Gastroesophageal sphincter (tissue), 4 donors: ENCODE measurements at regions not wholly inside any gene's neighbourhood (a gene's known extent, or its start where the extent isn't known, plus 50 kb on each side); places are given as distances from the start of the nearest gene placed in this dataset.

Experiments used
- ATAC-seq: fragments of 150-250 bp; one replicate; pipeline ENCODE4 v1.9.1; 2016; ENCODE audit warnings: mild to moderate bottlenecking, moderate library complexity
- H3K27ac ChIP-seq, 4 donors: fragments of 200-600 bp; sonication (generic) in 3 of 4; 1 replicate in 3 of 4; 2 replicates in 1 of 4; pipeline ENCODE4 v1.5.1; 2016 to 2019
- H3K27me3 ChIP-seq: fragments of 200-600 bp; sonication (generic); one replicate; pipeline ENCODE4 v1.5.1; 2019
- H3K36me3 ChIP-seq, 2 donors: fragments of 200-600 bp; sonication (generic); one replicate each; pipeline ENCODE4 v1.5.1; 2019; ENCODE audit warnings: control low read depth in 1 of 2
- H3K4me1 ChIP-seq, 3 donors: fragments of 200-600 bp; sonication (generic); 1 replicate in 2 of 3; 2 replicates in 1 of 3; pipeline ENCODE4 v1.5.1; 2016 to 2019; ENCODE audit warnings: control low read depth in 2 of 3
- H3K4me3 ChIP-seq, 2 donors: fragments of 200-600 bp; sonication (generic); one replicate each; pipeline ENCODE4 v1.5.1; 2019; ENCODE audit warnings: mild to moderate bottlenecking in 1 of 2, moderate library complexity in 1 of 2
- H3K9me3 ChIP-seq, 3 donors: fragments of 200-600 bp; sonication (generic); one replicate each; pipeline ENCODE4 v1.5.1; 2017 to 2019; ENCODE audit warnings: control low read depth in 2 of 3
- EP300 ChIP-seq: sonication (generic); formaldehyde crosslinking; IDR thresholded peaks from one replicate; pipeline ENCODE4 v1.6.1; 2017; ENCODE audit warnings: antibody characterized with exemption, mild to moderate bottlenecking
- POLR2A ChIP-seq, 2 donors: fragments of 450-650 bp; IDR thresholded peaks; one replicate each; pipeline ENCODE4 v1.6.1; 2017; ENCODE audit warnings: antibody characterized with exemption in 2 of 2, mild to moderate bottlenecking in 2 of 2, moderate library complexity in 1 of 2
- POLR2AphosphoS5 ChIP-seq: sonication (generic); formaldehyde crosslinking; IDR thresholded peaks from one replicate; pipeline ENCODE4 v1.6.1; 2017; ENCODE audit warnings: antibody characterized with exemption
- WGBS, 2 donors: methylation state at CpG; one replicate each; pipeline ENCODE4 v1.1.5; 2018; ENCODE audit warnings: low coverage in 1 of 2; 5-methylcytosine and 5-hydroxymethylcytosine counted together
- TF ChIP-seq, protein P1 (sequence below), 4 experiments: fragments of 200-600 bp in 2 of 4; fragments of 450-650 bp in 2 of 4; sonication (generic) in 1 of 4; IDR thresholded peaks; one replicate each; pipeline ENCODE4 v1.5.1; 2017 to 2019; ENCODE audit warnings: antibody characterized with exemption in 4 of 4, mild to moderate bottlenecking in 2 of 4, moderate library complexity in 2 of 4

DNA sequence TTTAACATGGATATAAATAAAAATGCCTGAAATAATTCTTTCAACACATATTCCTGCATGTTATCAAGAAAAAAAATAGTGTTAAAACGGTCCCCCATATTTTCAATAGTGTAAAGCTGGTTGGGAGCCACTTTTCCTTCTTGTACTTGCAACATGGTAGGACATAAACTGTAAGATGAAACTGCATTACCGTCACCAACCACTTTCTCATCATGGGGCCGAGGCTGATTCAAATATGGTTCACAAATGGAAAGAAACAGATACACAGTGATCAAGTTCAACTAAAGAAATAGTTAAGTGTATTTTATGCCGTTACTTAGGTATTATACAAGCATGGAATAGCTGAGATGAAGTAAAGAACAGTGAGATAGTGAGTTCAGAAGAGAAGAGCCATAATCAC lies 360.7 kb downstream of the ZEB2 start:
- Histone ChIP-seq H3K4me3 (no peak overlapping the region), H3K36me3 (no peaks in the 10 kb centered on the region), H3K4me1 (no peaks in the 10 kb centered on the region), H3K9me3 (no peaks in the 10 kb centered on the region), H3K27ac (no peak overlapping the region), H3K27me3 (no peaks in the 10 kb centered on the region)
- no peak for ATAC-seq
- WGBS, 2 donors: 91% methylated on average over 4 of the region's 4 CpGs
- no peak for TF ChIP-seq POLR2A (IDR thresholded peaks at IDR 0.05)
- TF ChIP-seq POLR2AphosphoS5: no peak
- TF ChIP-seq, protein P1, sequence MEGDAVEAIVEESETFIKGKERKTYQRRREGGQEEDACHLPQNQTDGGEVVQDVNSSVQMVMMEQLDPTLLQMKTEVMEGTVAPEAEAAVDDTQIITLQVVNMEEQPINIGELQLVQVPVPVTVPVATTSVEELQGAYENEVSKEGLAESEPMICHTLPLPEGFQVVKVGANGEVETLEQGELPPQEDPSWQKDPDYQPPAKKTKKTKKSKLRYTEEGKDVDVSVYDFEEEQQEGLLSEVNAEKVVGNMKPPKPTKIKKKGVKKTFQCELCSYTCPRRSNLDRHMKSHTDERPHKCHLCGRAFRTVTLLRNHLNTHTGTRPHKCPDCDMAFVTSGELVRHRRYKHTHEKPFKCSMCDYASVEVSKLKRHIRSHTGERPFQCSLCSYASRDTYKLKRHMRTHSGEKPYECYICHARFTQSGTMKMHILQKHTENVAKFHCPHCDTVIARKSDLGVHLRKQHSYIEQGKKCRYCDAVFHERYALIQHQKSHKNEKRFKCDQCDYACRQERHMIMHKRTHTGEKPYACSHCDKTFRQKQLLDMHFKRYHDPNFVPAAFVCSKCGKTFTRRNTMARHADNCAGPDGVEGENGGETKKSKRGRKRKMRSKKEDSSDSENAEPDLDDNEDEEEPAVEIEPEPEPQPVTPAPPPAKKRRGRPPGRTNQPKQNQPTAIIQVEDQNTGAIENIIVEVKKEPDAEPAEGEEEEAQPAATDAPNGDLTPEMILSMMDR (IDR thresholded peaks at IDR 0.05): no peak
- TF ChIP-seq EP300: no peak

DNA sequence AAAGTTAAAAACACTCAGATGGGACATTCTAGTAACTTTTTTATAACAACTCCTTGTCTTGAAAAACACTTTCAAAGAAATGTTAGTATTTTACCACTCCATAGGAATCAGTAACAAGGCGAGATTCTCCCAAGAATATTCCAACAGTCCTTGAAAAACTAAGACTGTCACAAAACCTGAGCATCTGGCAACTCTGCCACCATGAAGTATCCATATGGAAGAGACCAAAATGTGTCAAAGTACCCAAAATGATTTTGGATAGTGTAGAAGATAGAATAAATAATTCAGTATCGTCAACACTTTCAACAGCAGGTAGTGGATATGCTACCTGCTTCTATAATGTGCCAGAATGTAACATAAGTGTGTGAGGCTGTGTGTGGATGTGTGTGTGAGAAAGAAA lies 361.8 kb downstream of the ZEB2 start:
- Histone ChIP-seq H3K27ac (no peak overlapping the region), H3K4me1 (no peaks in the 10 kb centered on the region), H3K9me3 (no peaks in the 10 kb centered on the region), H3K4me3 (no peak overlapping the region), H3K36me3 (no peaks in the 10 kb centered on the region), H3K27me3 (no peaks in the 10 kb centered on the region)
- no peak for TF ChIP-seq POLR2AphosphoS5
- no peak for TF ChIP-seq EP300
- TF ChIP-seq, protein P1 (IDR thresholded peaks at IDR 0.05): no peak
- TF ChIP-seq POLR2A (IDR thresholded peaks at IDR 0.05): no peak
- ATAC-seq: no peak
- 86 to 88% methylated on average over 2 of the region's 2 CpGs for WGBS, 2 donors

DNA sequence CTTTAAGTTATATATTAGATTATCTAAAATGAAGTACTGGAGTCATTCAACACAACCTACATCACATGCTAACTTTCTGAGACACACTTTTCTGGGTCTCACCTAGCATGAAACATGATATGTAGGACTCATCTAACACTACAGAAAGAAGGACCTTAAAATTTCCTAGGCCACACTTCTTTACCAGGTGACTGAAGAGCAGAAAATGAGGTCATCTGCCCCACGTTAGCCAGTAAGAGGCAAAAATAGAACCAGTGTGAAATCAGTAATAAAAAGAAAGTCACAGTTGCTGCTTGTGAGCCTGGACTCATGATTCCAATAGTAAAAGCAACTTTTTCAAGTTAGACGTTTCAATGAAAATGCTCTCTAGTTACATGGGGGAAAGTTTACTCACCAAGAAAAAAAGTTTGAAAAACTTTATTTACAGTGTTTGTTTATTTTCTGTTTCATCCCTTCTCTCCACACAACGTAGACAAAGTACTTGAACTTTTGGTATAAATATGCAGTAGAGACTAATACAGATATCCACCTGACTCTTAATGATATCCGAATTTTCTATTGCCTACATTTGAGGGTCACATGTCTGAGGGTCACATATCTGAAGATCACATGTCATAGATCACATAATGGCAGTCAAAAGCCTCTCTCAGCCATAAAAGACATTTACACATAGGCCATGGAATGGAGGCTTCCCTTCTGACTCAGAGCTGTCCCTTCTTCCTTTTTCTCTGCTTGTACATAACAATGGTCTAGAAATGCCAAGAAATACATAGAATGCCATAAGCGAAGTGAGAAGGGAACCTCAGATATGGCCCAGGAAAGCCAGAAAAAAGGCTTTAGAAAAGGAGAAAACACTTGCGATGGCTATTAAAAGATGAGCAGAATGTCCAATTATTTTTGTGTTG lies 362.9 kb downstream of the ZEB2 start:
- no peak for ATAC-seq
- Histone ChIP-seq H3K4me1 (no peaks in the 10 kb centered on the region), H3K36me3 (no peaks in the 10 kb centered on the region), H3K4me3 (no peak overlapping the region), H3K27ac (no peak overlapping the region), H3K27me3 (no peaks in the 10 kb centered on the region), H3K9me3 (no peaks in the 10 kb centered on the region)
- 72 to 85% methylated on average over 5 to 6 of the region's 6 CpGs for WGBS, 2 donors
- TF ChIP-seq POLR2A (IDR thresholded peaks at IDR 0.05) (no peak), POLR2AphosphoS5 (no peak), EP300 (no peak)
- TF ChIP-seq, protein P1 (IDR thresholded peaks at IDR 0.05): no peak

DNA sequence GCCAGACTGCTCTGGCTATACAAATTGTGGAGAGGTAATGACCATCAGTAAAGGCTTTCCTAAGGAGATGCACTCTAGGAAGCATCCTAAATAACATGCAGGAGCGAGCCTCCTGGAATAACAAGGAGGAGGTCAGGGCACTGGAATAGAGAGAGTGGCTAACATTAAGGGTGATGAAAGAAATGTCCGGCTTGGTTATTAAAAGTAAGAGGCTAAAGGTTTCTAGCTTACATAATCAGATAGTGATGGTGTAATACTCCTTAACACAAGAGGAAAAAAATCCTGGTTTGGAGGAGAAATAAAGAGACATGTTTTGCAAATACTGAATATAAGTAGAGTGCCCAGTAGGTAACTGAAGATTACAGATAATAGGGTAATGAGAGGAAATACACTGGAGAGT lies 365.7 kb downstream of the ZEB2 start:
- no peak overlapping the region for H3K4me3 ChIP-seq
- no peaks in the 10 kb centered on the region for H3K9me3 ChIP-seq
- TF ChIP-seq POLR2AphosphoS5 (no peak), POLR2A (IDR thresholded peaks at IDR 0.05) (no peak), EP300 (no peak)
- TF ChIP-seq, protein P1 (IDR thresholded peaks at IDR 0.05): no peak
- no peaks in the 10 kb centered on the region for H3K27me3 ChIP-seq
- 93 to 100% methylated on average over 1 to 2 of the region's 2 CpGs for WGBS, 2 donors
- no peaks in the 10 kb centered on the region for H3K36me3 ChIP-seq
- H3K4me1 ChIP-seq: no peaks in the 10 kb centered on the region
- no peak for ATAC-seq
- no peak overlapping the region for H3K27ac ChIP-seq

GRCh38 chr2:144152817-144153271 lies 367.1 kb downstream of the ZEB2 start:
- Histone ChIP-seq H3K9me3 (no peaks in the 10 kb centered on the region), H3K36me3 (no peaks in the 10 kb centered on the region), H3K27me3 (no peaks in the 10 kb centered on the region), H3K4me3 (no peak overlapping the region), H3K27ac (no peak overlapping the region), H3K4me1 (no peaks in the 10 kb centered on the region)
- ATAC-seq: no peak
- no peak for TF ChIP-seq POLR2AphosphoS5
- TF ChIP-seq, protein P1 (IDR thresholded peaks at IDR 0.05): no peak
- no peak for TF ChIP-seq EP300
- TF ChIP-seq POLR2A (IDR thresholded peaks at IDR 0.05): no peak
- 40 to 71% methylated on average over 5 of the region's 5 CpGs for WGBS, 2 donors
